Stimulated activated naive CD4-positive, alpha-beta T cell treated with Interleukin-2 at 50 U/mL for 16 hours (primary cell): ENCODE measurements at regions not wholly inside any gene's neighbourhood (a gene's known extent, or its start where the extent isn't known, plus 50 kb on each side); places are given as distances from the start of the nearest gene placed in this dataset.
"Not testable (repeated sequence)": the region's sequence is repeated elsewhere in the genome, so short reads cannot be mapped to it uniquely, and the experiment has no call there.

Experiments
- DNase-seq: peaks from one replicate; lab custom pipeline; 2025; lab: John Stamatoyannopoulos, UW

GRCh38 chr3:125810010-125810409 is 159.0 kb upstream of the ROPN1B start:
- DNase-seq: not testable (repeated sequence)

DNA sequence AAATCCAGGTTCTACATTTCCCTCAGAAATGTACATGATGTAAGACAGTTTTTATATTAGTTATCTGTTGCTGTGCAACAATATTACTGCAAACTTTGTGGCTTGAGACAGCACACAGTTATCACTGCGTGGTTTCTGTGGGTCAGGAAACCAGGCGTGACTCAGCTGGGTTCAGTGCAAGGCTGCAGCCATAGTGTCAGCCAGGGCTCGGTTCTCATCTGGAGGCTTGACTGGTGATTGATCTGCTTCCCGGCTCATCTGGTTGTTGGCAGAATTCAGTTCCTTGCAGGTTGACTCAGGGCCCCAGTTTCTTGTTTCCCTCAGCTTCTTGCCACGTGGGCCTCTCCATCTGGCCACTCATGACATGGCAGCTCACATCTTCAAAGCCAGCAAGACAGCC is 146.8 kb upstream of the ROPN1B start:
- peak; percentile 69 for DNase-seq

GRCh38 chr3:125831005-125831750 is 137.8 kb upstream of the ROPN1B start:
- not testable (repeated sequence) for DNase-seq

GRCh38 chr3:125835562-125835961 is 133.4 kb upstream of the ROPN1B start:
- not testable (repeated sequence) for DNase-seq

DNA sequence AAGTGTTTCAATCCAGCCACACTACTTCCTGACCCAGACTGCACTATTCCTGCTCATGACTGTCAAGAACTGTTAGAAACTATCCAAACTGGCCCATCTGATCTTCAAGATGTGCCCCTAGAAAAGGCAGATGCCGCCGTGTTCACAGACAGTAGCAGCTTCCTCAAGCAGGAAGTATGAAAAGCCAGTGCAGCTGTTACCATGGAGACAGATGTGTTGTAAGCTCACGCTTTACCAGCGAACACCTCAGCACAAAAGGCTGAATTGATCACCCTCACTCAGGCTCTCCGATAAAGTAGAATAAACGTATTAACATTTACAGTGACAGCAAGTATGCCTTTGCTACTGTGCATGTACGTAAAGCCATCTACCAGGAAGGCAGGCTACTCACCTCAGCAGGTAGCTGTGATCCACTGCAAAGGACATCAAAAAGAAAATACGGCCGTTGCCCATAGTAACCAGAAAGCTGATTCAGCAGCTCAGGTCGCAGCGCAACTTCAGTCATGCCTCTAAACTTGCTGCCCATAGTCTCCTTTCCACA is 132.9 kb upstream of the ROPN1B start:
- peak; percentile 15 for DNase-seq

DNA sequence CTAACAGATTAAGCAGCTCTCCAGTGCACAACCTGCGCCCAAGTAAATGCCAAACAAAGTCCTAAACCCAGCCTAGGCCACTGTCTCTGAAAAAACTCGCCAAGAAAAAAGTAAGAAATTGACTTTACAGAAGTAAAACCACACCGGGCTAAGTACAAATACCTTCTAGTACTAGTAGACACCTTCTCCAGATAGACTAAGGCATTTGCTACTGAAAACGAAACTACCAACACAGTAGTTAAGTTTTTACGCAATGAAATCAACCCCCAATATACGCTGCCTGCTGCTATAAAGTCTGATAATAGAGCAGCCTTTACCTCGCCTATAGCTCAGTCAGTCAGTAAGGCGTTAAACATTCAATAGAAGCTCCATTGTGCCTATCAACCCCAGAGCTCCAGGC is 132.2 kb upstream of the ROPN1B start:
- not testable (repeated sequence) for DNase-seq

DNA sequence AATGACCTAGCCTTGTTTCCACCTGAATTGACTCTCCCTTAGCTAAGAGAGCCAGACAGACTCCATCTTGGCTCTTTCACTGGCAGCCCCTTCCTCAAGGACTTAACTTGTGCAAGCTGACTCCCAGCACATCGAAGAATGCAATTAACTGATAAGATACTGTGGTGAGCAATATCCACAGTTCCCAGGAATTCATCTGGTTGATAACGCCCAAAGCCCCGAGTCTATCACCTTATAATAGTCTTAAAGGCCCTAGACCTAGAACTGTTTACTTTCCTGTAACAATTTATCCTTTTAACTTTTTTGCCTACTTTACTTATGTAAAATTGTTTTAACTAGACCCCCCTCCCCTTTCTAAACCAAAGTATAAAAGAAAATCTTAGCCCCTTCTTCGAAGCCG is 130.1 kb upstream of the ROPN1B start:
- DNase-seq: not testable (repeated sequence)

GRCh38 chr3:125840465-125840864 is 128.5 kb upstream of the ROPN1B start:
- DNase-seq: not testable (repeated sequence)

DNA sequence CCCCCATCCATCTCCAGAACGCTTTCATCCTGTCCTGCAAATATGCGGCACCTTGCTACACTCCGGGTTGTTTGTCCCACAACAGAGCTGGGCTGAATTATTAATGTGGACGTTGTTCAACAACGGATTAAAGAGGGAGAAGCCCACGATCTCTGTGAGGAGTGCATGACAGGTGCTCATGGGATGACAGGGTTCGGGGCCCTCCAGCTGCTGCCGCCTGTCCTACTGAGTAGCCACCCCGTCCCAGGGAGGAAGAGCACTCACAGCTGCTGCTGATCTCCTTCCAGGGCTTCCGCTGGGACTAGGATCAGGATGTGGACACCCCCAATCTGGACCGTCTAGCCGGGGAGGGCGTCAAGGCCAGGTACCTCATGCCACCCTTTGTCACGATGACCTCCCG is 121.0 kb upstream of the ROPN1B start:
- DNase-seq: not testable (repeated sequence)

GRCh38 chr3:125855006-125855405 is 114.0 kb upstream of the ROPN1B start:
- DNase-seq: not testable (repeated sequence)

- not testable (repeated sequence) for DNase-seq
Measured at GRCh38 chr3:125860547-125860946, 108.4 kb upstream of the ROPN1B start.

- DNase-seq: not testable (repeated sequence)
Measured at GRCh38 chr3:125862841-125863254, 106.1 kb upstream of the ROPN1B start.

DNA sequence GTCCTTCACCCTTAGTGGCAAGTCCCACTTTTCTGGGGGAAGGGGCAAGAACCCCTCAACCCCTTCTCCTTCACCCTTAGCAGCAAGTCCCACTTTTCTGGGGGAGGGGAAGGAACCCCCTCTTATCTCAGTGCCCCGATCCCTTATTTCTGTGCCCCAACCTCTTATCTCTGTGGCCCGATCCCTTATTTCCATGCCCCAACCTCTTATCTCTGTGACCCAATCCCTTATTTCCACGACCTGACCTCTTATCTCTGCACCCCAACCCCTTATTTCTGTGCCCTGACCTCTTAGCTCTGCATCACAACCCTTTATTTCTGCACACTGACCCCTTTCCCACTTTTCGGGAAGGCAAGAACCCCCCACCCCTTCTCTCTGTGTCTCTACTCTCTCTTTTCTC is 104.4 kb upstream of the ROPN1B start:
- DNase-seq: not testable (repeated sequence)

DNA sequence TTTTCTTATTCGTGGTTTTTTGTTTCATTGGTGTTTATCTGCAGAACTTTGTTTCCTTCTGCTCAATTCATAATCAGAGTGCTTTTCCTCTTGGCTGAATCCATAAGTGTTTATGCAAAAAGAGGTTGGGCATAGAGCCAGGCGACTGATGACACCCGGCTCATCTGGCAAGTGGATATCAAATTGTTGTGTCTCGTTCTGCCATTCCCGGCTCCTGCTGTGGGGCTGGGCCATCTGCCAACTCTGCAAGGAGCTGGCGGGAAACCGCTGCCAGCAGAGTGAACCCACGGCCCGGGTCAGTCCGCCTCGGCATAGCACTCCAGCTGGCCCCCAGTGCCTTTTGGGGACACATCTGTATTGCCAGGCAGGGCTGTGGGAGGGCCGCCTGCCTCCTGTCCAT is 83.0 kb upstream of the ROPN1B start:
- DNase-seq: not testable (repeated sequence)

DNA sequence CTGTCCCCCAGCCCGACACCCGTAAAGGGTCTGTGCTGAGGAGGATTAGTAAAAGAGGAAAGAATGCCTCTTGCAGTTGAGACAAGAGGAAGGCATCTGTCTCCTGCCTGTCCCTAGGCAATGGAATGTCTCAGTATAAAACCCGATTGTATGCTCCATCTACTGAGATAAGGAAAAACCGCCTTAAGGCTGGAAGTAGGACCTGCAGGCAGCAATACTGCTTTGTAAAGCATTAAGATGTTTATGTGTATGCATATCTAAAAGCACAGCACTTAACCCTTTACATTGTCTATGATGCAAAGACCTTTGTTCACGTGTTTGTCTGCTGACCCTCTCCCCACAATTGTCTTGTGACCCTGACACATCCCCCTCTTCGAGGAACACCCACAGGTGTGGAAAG is 69.8 kb upstream of the ROPN1B start:
- DNase-seq: not testable (repeated sequence)

DNA sequence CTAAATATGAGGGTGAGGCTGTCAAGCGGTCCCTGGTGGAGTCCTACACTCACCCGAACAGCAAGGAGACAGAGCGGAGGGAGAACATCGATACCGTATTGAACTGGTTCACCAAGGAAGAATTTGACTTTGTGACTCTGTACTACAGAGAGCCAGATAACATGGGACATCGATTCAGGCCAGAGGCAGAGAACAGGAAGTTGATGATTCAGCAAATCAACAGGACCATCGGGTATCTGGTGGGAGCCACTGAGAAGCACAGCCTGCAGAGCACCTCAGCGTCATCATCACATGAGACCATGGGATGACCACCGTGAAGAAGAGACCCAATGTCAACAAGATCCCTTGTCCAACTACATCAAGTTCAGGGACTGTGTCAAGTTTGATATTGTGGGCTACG is 67.5 kb upstream of the ROPN1B start:
- not testable (repeated sequence) for DNase-seq

DNA sequence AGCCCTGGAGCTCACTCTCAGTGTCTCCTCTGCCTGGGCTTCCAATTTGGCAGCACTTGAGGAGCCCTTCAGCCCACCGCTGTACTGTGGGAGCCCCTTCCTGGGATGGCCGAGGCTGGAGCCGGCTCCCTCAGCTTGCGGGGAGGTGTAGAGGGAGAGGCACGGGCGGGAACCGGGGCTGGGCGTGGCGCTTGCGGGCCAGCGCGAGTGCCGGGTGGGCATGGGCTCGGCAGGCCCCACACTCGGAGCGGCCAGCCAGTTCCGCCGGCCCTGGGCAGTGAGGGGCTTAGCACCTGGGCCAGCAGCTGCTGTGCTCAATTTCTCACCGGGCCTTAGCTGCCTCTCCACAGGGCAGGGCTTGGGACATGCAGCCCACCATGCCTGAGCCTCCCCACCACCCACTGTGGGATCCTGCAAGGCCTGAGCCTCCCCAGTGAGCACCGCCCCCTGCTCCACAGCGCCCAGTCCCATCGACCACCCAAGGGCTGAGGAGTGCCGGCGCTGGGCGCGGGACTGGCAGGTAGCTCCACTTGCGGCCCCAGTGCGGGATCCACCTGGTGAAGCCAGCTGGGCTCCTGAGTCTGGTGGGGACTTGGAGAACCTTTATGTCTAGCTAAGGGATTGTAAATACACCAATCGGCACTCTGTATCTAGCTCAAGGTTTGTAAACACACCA is 65.1 kb upstream of the ROPN1B start:
- DNase-seq: not testable (repeated sequence)

DNA sequence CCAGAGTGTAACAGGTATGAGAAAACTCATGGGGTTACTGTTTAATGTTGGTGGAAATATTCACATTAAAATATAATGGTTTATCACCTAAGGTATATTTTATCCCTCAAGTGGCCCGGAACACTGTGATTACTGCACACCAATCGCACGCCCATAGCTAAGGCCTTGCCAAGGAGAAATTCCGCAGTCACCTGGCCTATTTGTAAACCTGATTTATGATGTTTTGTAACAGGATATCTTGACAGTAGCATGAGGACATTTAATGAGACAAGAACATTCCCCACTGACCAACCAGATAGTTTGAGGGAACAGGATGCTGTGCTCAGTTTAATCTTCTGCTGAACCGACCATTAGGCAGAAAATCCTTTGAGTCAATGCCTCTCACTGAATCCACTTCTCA is 61.7 kb upstream of the ROPN1B start:
- DNase-seq: not testable (repeated sequence)

GRCh38 chr3:125910851-125911250 is 58.1 kb upstream of the ROPN1B start:
- DNase-seq: not testable (repeated sequence)

- DNase-seq: not testable (repeated sequence)
Measured at GRCh38 chr3:125914608-125915436, 54.2 kb upstream of the ROPN1B start.

GRCh38 chr3:125915437-125915787 is 53.6 kb upstream of the ROPN1B start:
- DNase-seq: not testable (repeated sequence)

DNA sequence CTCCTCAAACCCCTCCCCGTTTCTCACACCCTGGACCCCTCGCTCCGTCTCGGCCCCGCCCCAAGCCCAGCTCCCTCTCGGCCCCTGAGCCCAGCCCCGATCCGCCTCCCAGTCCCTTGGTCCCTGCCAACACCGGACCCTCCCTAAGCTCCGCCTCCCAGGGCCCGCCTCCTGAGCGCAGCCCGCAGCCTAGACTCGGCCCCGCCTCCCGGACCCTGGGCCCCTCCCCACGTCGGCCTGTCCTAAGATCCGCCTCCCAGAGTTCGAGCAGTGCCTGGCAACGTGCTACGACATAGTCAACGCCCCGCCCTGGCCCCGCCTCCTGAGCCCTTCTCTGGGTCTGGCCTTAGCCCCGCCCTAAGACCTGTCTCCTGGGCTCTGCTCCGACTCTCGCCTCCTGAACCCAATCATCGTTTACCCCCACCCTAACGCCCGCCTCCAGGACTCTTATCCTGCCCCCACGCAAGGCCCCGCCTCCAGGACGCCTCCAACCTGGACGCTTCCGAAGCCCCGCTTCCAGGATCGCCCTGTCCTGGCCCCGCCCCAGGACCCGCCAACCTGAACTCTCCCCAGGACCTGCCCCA is 53.1 kb upstream of the ROPN1B start:
- DNase-seq: peak; percentile 100
